Endothelial cell of umbilical vein (primary cell): ENCODE measurements at regions not wholly inside any gene's neighbourhood (a gene's known extent, or its start where the extent isn't known, plus 50 kb on each side); places are given as distances from the start of the nearest gene placed in this dataset.

ENCODE experiments used
- BruUV-seq: library from RNA; stranded (reverse); fragments of 400-500 nt; replicated peaks from 2 replicates; lab custom pipeline; 2021; lab: Mats Ljungman, UMichigan
- CTCF ChIA-PET: fragments of 300-600, 350-600 bp; sonication (Branson Sonifier 250); formaldehyde crosslinking; loops from one replicate; lab custom pipeline; 2021; ENCODE audit warnings: antibody characterized with exemption, inconsistent platforms; lab: Charles Lee
- POLR2A ChIA-PET: fragments of 300-600, 350-600 bp; sonication (Branson Sonifier 250); formaldehyde crosslinking; loops from one replicate; lab custom pipeline; 2021; ENCODE audit warnings: antibody characterized with exemption, inconsistent platforms; lab: Charles Lee
- DNase-seq: peaks from one replicate; pipeline ENCODE4 v3.0.0-alpha.2; 2011; ENCODE audit warnings: low read depth, low spot score
- FAIRE-seq: peaks from 2 replicates; lab custom pipeline; 2011; peaks lifted over from hg19 to GRCh38; lab: Jason Lieb, UNC
- H2AFZ ChIP-seq: 2 replicates; pipeline ENCODE4 v1.6.0; 2012; ENCODE audit warnings: low read depth, low read length, control low read depth, inconsistent platforms
- H3K27ac ChIP-seq: 2 replicates; pipeline ENCODE4 v1.5.1; 2011; ENCODE audit warnings: low read depth, mild to moderate bottlenecking, control low read depth, low read length, moderate library complexity; ENCODE audit not compliant: insufficient read depth
- H3K27me3 ChIP-seq, 2 experiments: 2 replicates each; pipeline versions ENCODE4 v1.6.0 to v1.6.1; 2011; ENCODE audit warnings: low read length in 2 of 2, mixed read lengths in 1 of 2; ENCODE audit not compliant: control insufficient read depth in 2 of 2, insufficient read depth in 2 of 2
- H3K36me3 ChIP-seq, 2 experiments: 2 replicates in 1 of 2; 3 replicates in 1 of 2; pipeline ENCODE4 v1.5.1; 2011; ENCODE audit warnings: low read length in 2 of 2, mild to moderate bottlenecking in 1 of 2, moderate library complexity in 1 of 2; ENCODE audit not compliant: control insufficient read depth in 2 of 2, insufficient read depth in 2 of 2; ENCODE audit errors: extremely low read depth in 1 of 2
- H3K4me1 ChIP-seq: 3 replicates; pipeline ENCODE4 v1.5.1; 2011; ENCODE audit warnings: mild to moderate bottlenecking, low read length; ENCODE audit not compliant: control insufficient read depth, insufficient read depth; ENCODE audit errors: extremely low read depth
- H3K4me2 ChIP-seq: 2 replicates; pipeline ENCODE4 v1.6.1; 2011; ENCODE audit warnings: low read length, control low read depth, mixed read lengths; ENCODE audit not compliant: insufficient read depth
- H3K4me3 ChIP-seq, 3 experiments: fragments of 200-600 bp in 1 of 3; sonication (generic), shearing (Covaris generic) in 1 of 3; replicated peaks in 1 of 3; 2 replicates each; pipeline ENCODE4 v1.5.1; 2011 to 2016; ENCODE audit warnings: control low read depth in 3 of 3, low read length in 3 of 3, mild to moderate bottlenecking in 2 of 3, inconsistent platforms in 1 of 3, low read depth in 1 of 3, moderate library complexity in 1 of 3; ENCODE audit not compliant: insufficient read depth in 1 of 3
- H3K79me2 ChIP-seq: 2 replicates; pipeline ENCODE4 v1.6.0; 2012; ENCODE audit warnings: low read length, inconsistent platforms; ENCODE audit not compliant: control insufficient read depth, insufficient read depth
- H3K9ac ChIP-seq: replicated peaks from 2 replicates; pipeline ENCODE3; 2011; ENCODE audit warnings: low read length, control low read depth; ENCODE audit not compliant: insufficient read depth; ENCODE audit errors: extremely low read depth
- H3K9me1 ChIP-seq: replicated peaks from 3 replicates; pipeline ENCODE4 v1.6.0; 2011; ENCODE audit warnings: mild to moderate bottlenecking, low read length; ENCODE audit not compliant: control insufficient read depth, insufficient read depth; ENCODE audit errors: extremely low read depth
- H3K9me3 ChIP-seq: replicated peaks from 2 replicates; pipeline ENCODE4 v1.5.1; 2012; ENCODE audit warnings: low read length, inconsistent platforms; ENCODE audit not compliant: control insufficient read depth, insufficient read depth
- H4K20me1 ChIP-seq: replicated peaks from 2 replicates; pipeline ENCODE3; 2011; ENCODE audit warnings: mild to moderate bottlenecking, low read length; ENCODE audit not compliant: control insufficient read depth, insufficient read depth; ENCODE audit errors: extremely low read depth
- CTCF ChIP-seq, 2 donors: IDR thresholded peaks; 1 replicate in 1 of 2; 2 replicates in 1 of 2; pipeline ENCODE4 v1.5.1; 2011; ENCODE audit warnings: low read length in 2 of 2, mild to moderate bottlenecking in 2 of 2, moderate library complexity in 2 of 2, control low read depth in 1 of 2, inconsistent platforms in 1 of 2, low read depth in 1 of 2; ENCODE audit not compliant: insufficient read depth in 1 of 2; ENCODE audit errors: extremely low read depth in 1 of 2
- FOS ChIP-seq: IDR thresholded peaks from 2 replicates; pipeline ENCODE4 v1.6.1; 2011; ENCODE audit warnings: mild to moderate bottlenecking, low read length, moderate library complexity, borderline replicate concordance; ENCODE audit not compliant: insufficient read depth
- GATA2 ChIP-seq: IDR thresholded peaks from 2 replicates; pipeline ENCODE4 v1.7.0; 2011; ENCODE audit warnings: low read depth, mild to moderate bottlenecking, moderate library complexity, mixed read lengths, low read length; ENCODE audit not compliant: insufficient read length, insufficient read depth
- JUN ChIP-seq: IDR thresholded peaks from 2 replicates; pipeline ENCODE4 v1.6.1; 2011; ENCODE audit warnings: borderline replicate concordance, low read depth; ENCODE audit not compliant: insufficient read length, insufficient read depth
- MAX ChIP-seq: IDR thresholded peaks from 2 replicates; pipeline ENCODE4 v1.6.1; 2011; ENCODE audit not compliant: insufficient read depth, insufficient read length
- POLR2AphosphoS5 ChIP-seq: IDR thresholded peaks from 2 replicates; pipeline ENCODE4 v1.6.1; 2012; ENCODE audit warnings: low read depth, mild to moderate bottlenecking, control low read depth, low read length, moderate library complexity; ENCODE audit not compliant: insufficient read depth
- dilution Hi-C: fragments of 300-500 bp; cut with MboI; formaldehyde crosslinking; loops from one replicate; pipeline ENCODE4 v1.15.0; 2019; ENCODE audit warnings: low sequenced_read_pairs; ENCODE audit not compliant: extremely low pct_ligation_motif_present
- intact Hi-C: fragments of 100-400 bp; cut with micrococcal nuclease; formaldehyde crosslinking; loops from one replicate; pipeline ENCODE4 v1.10.0; 2022

GRCh38 chr12:58288190-58288589 lies 346.8 kb downstream of the ATP23 start:
- DNase-seq (no peak), FAIRE-seq (no peak)
- Histone ChIP-seq H3K36me3 (no peaks in the 10 kb centered on the region), H3K79me2 (no peaks in the 10 kb centered on the region), H3K9me1 (no peaks in the 10 kb centered on the region), H2AFZ (no peak overlapping the region), H3K4me3 (no peak overlapping the region), H3K4me2 (no peak overlapping the region), H3K27ac (no peak overlapping the region), H4K20me1 (no peaks in the 10 kb centered on the region), H3K9ac (no peak overlapping the region), H3K4me1 (no peaks in the 10 kb centered on the region), H3K9me3 (no peaks in the 10 kb centered on the region), H3K27me3 (no peaks in the 10 kb centered on the region)
- ChIA-PET POLR2A (no interaction called here), CTCF (interaction anchor here (0.9 to 1.6 kb wide), 2 partner anchors 10 to 11 kb away, joined by 3 read pairs; no protein-coding TSS in a partner anchor)
- no peak for TF ChIP-seq CTCF (IDR thresholded peaks at IDR 0.05; ENCODE audit: extremely low read depth in 1 of 2, insufficient read depth in 1 of 2, low read depth in 1 of 2, low read length in 2 of 2)
- no TSS peak for BruUV-seq
- intact Hi-C loops, result no loop called here
- dilution Hi-C loops, result no loop called here

- no TSS peak for BruUV-seq
Observed at GRCh38 chr12:58291106-58291505, 349.7 kb downstream of the ATP23 start.

More at GRCh38 chr12:58291106-58291505, 349.7 kb downstream of the ATP23 start:
- no peaks in the 10 kb centered on the region for H3K9me1 ChIP-seq
- H3K36me3 ChIP-seq, result no peaks in the 10 kb centered on the region
- no peak overlapping the region for H2AFZ ChIP-seq
- ChIA-PET POLR2A (no interaction called here), CTCF (no interaction called here)
- no peaks in the 10 kb centered on the region for H3K9me3 ChIP-seq
- H3K4me2 ChIP-seq, result no peak overlapping the region
- TF ChIP-seq FOS, result no peak
- TF ChIP-seq CTCF (IDR thresholded peaks at IDR 0.05; ENCODE audit: extremely low read depth in 1 of 2, insufficient read depth in 1 of 2, low read depth in 1 of 2, low read length in 2 of 2), result no peak
- TF ChIP-seq GATA2, result no peak
- TF ChIP-seq JUN, result no peak
- TF ChIP-seq MAX, result no peak
- TF ChIP-seq POLR2AphosphoS5, result no peak
- H3K27me3 ChIP-seq, result no peaks in the 10 kb centered on the region
- no peak overlapping the region for H3K27ac ChIP-seq
- no peaks in the 10 kb centered on the region for H4K20me1 ChIP-seq
- H3K4me1 ChIP-seq, result no peaks in the 10 kb centered on the region
- FAIRE-seq (no peak), DNase-seq (no peak)
- dilution Hi-C loops (no loop called here), intact Hi-C loops (no loop called here)
- H3K79me2 ChIP-seq, result no peaks in the 10 kb centered on the region
- no peak overlapping the region for H3K4me3 ChIP-seq
- H3K9ac ChIP-seq, result no peak overlapping the region
